ENCODE measurements at regions not wholly inside any gene's neighbourhood (a gene's known extent, or its start where the extent isn't known, plus 50 kb on each side); places are given as distances from the start of the nearest gene placed in this dataset.

DNA sequence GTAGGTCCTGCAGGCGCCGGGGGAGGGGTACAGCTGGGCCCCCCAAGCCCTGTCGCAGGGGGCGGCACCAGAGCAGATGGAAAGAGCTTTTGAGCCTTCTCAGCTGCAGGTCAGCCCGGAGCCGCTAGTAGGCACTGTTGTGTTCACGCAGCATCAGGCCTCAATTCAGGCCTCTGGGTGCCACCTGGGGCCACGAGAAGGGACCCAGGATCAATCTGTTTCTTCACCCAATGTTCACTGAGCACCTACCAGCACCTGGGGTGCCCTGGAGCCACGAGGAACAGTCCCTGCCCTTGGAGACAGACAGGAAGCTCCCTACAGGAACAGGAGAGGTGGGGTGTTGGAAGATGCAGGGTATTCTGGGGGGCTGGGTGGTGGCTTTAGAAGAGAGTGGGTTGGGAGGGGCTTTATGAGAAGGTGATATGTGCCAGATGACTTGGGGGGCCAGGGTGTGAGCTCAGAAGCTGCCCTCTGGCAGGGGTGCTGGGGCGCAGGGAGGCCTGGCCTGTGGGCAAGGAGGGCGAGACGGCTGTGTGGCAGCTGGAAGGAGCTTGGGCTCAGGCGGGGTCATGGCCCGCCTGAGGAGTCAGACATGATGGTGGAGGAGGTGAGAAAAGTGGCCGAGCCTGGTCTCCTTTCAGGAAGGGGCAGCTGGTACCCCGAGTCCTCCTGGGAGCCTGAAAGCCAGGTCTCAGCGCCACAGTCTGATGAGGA is 121.9 kb upstream of the GSE1 start:
- no peak for ATAC-seq (replicated peaks)
- Mint-ChIP-seq H3K36me3 (ENCODE audit: low read depth) (no peaks in the 10 kb centered on the region), H3K4me1 (no peaks in the 10 kb centered on the region), H3K27me3 (no peaks in the 10 kb centered on the region), H3K27ac (peak overlapping the region; percentile 70), H3K4me3 (no peak overlapping the region), H3K9me3 (no peaks in the 10 kb centered on the region)

DNA sequence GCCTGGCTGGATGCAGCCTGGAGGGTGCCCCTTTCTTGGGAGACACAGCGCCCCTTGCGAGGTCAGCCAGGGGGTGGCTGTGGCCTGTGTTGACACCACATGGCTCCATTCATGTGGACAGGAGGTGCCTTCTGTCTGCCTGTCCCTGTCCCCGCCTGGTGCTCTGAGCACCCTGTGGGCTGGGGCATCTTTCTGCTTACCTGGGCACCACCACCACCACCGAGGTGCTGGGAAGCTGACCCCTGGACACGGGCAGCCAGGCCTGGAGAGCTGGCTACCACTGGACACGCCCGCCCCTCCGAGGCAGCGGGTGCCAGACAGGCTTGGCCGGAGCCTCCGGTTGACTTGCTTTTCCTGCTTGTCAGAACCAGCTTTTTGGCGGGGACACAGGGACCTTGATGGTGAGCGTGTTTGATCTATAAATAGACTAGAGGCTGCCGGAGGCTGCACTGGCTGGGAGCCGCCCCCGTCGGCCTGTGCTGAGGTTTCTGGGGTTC is 121.3 kb upstream of the GSE1 start:
- Mint-ChIP-seq H3K9me3 (no peaks in the 10 kb centered on the region), H3K27me3 (no peaks in the 10 kb centered on the region), H3K4me1 (no peaks in the 10 kb centered on the region), H3K4me3 (no peak overlapping the region), H3K36me3 (ENCODE audit: low read depth) (no peaks in the 10 kb centered on the region), H3K27ac (no peak overlapping the region)
- ATAC-seq (replicated peaks) = no peak

DNA sequence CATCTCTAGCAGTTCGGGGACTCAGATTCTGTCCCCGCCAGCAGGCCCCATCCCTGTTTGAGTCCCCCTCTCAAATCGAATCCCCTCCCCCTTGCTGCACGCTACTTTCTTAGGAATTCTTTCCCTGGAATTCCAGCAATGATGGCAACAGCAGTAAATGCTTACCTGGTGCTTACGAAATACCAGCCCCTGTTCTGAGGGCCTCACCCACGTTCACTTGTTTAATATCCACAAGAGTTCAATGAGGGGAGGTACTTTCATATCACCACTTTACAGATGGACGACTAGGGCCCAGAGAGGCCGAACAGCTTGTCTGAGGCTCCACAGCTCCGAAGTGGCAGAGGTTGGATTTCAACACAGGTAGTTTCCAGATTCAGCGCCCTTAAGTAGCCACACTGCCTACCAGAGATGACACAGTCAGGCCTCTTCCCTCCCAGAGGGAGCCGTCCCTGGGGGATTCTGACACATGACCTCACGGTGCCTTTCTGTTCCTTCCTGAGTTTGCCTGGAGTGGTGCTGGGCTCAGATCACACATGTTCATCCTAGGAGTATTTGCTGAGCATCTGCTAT is 120.7 kb upstream of the GSE1 start:
- no peaks in the 10 kb centered on the region for H3K9me3 Mint-ChIP-seq
- no peaks in the 10 kb centered on the region for H3K27me3 Mint-ChIP-seq
- H3K4me3 Mint-ChIP-seq = no peak overlapping the region
- H3K36me3 Mint-ChIP-seq (ENCODE audit: low read depth) = no peaks in the 10 kb centered on the region
- no peak overlapping the region for H3K27ac Mint-ChIP-seq
- H3K4me1 Mint-ChIP-seq = no peaks in the 10 kb centered on the region
- no peak for ATAC-seq (replicated peaks)

DNA sequence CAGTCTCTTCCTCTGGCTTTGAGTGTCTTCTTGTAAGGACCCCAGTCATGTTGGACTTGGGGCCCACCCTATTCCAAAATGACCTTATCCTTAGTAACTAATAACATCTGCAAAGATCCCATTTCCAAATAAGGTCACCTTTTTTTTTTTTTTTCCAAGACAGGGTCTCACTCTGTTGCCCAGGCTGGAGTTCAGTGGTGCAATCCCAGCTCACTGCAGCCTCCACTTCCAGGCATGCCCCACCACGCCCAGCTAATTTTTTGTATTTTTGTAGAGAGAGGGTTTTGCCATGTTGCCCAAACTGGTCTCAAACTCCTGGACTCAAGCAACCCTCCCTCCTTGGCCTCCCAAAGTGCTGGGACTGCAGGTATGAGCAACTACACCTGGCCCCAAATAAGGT is 118.8 kb upstream of the GSE1 start:
- no peak overlapping the region for H3K27ac Mint-ChIP-seq
- no peak for ATAC-seq (replicated peaks)
- no peaks in the 10 kb centered on the region for H3K27me3 Mint-ChIP-seq
- no peaks in the 10 kb centered on the region for H3K36me3 Mint-ChIP-seq (ENCODE audit: low read depth)
- H3K9me3 Mint-ChIP-seq = no peaks in the 10 kb centered on the region
- H3K4me1 Mint-ChIP-seq = no peaks in the 10 kb centered on the region
- H3K4me3 Mint-ChIP-seq = no peak overlapping the region

DNA sequence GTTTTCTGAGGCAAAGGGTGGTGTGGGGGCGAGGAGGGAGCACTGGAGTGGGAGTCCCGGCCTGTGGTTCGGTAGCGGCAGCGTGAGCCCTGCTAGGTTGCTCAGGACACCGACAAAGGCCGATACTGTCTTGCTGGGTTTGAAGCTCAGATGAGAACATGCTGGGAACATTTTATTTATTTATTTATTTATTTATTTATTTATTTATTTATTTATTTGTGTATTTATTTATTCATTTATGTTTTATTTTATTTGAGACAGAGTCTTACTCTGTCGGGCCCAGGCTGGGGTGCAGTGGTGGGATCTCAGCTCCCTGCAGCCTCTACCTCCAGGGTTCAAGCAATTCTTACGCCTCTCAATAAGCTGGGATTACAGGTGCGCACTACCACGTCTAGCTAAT is 117.9 kb upstream of the GSE1 start:
- Mint-ChIP-seq H3K27me3 (no peaks in the 10 kb centered on the region), H3K4me3 (no peak overlapping the region), H3K9me3 (no peaks in the 10 kb centered on the region), H3K4me1 (no peaks in the 10 kb centered on the region), H3K27ac (no peak overlapping the region), H3K36me3 (ENCODE audit: low read depth) (no peaks in the 10 kb centered on the region)
- ATAC-seq (replicated peaks) = no peak

DNA sequence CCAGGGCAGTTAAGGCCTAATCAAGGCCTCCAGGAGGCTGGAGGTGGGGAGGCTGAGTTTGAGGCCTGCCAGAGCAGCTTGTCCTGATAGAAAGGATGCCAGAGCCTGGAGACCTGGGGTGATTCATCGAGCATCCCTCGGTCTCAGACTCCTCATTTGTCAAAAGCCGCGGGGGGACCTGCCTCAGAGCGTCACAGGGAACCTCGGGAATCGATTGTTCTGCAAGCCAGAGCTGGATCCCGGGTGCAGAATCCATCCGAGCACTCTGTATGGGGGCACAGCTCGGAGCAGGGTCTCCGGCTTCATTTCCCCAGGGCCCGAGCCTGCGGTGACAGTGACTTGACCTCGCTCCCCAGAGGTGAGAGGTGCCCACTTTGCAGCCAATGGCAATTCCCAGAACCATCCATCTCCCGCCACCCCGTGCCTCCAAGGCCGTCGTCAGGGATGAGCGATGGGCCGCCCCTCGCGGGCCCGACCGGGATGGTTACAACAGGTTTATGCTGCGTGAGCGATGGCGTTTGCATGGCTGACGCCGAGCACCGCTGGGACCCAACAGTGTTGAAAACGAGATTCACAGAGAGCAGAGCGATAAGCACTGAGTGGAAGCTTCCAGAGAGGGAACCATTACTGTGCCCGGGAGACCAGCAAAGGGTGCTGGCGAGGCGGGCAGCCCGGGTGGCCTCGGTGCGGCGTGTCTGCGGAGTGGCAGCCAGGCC is 117.1 kb upstream of the GSE1 start:
- Mint-ChIP-seq H3K4me3 (no peak overlapping the region), H3K36me3 (ENCODE audit: low read depth) (no peaks in the 10 kb centered on the region), H3K4me1 (no peaks in the 10 kb centered on the region), H3K27ac (no peak overlapping the region), H3K27me3 (no peaks in the 10 kb centered on the region), H3K9me3 (no peaks in the 10 kb centered on the region)
- ATAC-seq (replicated peaks) = no peak

DNA sequence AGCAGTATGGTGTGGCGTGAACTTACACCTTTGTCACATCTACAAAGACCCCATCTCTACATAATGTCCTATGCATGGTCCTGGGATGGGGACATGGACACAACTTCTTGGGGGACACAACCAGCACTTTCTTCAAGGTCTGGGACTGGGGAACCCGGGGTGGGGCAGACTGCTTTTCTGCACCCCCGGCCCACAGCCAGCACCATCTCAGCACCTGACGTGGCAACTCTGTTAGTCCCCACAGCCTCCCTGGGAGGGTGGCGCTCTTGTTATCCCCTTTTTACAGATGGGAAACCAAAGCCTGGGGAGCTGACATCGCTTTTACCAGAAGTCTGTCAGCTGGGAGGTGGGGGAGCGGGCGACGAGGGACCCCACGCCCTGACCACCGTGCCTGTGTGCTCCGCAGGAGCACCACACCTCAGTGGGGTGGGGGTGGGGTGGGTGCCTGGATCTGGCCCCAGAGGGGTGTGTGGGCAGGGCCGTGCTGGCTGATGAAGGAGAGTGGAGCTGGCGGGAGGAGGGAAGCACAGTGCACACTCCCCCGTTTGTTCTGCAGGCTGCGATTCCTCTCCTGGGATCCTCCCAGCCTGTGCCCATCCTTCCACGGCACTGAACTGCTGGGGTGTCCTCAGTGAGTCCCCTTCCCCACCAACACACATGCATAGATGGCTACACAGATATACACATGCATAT is 115.4 kb upstream of the GSE1 start:
- H3K9me3 Mint-ChIP-seq = no peaks in the 10 kb centered on the region
- no peaks in the 10 kb centered on the region for H3K36me3 Mint-ChIP-seq (ENCODE audit: low read depth)
- no peak for ATAC-seq (replicated peaks)

DNA sequence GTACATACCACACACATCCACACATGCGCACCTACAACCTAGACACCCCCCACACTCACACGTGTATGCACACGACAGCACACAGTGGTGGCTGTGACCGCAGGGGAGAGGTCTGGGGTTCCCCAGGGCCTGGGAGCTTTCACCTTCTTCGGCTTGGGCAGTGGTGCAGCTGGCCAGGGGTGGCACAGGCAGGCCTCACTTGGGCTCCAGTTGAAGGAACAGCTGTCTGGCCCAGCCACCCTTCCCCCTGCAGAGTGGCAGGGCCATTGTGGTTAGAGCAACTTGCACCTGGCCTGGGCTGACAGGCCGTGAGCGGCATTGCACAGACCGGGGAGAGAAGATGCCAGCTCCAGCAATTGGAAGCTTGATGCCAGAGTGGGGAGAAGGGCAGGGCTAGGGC is 114.5 kb upstream of the GSE1 start:
- H3K36me3 Mint-ChIP-seq (ENCODE audit: low read depth) = no peaks in the 10 kb centered on the region
- no peak overlapping the region for H3K4me3 Mint-ChIP-seq
- no peaks in the 10 kb centered on the region for H3K27me3 Mint-ChIP-seq
- H3K4me1 Mint-ChIP-seq = no peaks in the 10 kb centered on the region
- H3K9me3 Mint-ChIP-seq = no peaks in the 10 kb centered on the region
- ATAC-seq (replicated peaks) = no peak
- H3K27ac Mint-ChIP-seq = no peak overlapping the region

More for the DNA sequence above, 115.4 kb upstream of the GSE1 start:
- Mint-ChIP-seq H3K27me3 (no peaks in the 10 kb centered on the region), H3K27ac (no peak overlapping the region), H3K4me3 (no peak overlapping the region), H3K4me1 (no peaks in the 10 kb centered on the region)

DNA sequence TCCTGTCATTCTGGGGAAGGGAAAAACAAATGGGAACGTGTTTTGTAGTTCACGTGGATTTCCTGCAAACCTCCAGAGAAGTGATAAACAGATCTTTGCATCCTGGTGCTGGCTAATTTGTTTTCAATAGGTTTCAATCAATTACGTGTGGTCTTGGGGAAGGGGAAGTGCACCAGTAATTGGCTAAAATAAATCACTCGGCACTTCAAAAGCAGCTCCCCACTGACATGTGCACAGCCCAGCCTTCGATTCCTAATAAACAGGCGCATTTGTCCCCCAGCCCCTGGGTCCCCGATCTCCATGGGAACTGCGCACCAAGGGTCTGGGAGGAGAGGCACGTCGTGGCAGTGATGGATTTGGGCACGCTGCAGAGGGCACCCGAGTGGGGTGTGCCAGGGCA is 112.9 kb upstream of the GSE1 start:
- Mint-ChIP-seq H3K4me3 (no peak overlapping the region), H3K27me3 (no peaks in the 10 kb centered on the region), H3K27ac (no peak overlapping the region), H3K9me3 (no peaks in the 10 kb centered on the region), H3K4me1 (no peaks in the 10 kb centered on the region), H3K36me3 (ENCODE audit: low read depth) (no peaks in the 10 kb centered on the region)
- ATAC-seq (replicated peaks) = no peak

DNA sequence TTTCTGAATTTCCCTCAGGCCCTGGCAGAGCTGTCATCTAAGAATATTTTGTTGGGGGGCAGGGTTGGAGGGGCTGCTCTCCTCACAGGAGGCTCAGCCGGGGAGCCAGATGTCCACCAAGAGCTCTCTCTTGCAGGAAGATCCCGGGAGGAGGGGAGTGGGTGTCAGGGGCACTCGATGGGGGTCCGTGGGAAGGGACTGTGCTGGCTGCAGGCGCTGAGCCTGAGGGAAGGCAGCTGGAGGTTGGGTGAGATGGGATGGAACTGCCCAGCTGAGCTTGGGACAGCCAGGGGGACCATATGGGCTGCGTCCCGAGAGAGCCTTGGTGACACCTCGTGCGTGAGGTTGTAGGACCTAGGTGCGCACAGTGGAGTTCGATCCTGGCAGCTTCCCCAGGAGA is 111.2 kb upstream of the GSE1 start:
- no peak for ATAC-seq (replicated peaks)
- Mint-ChIP-seq H3K4me3 (no peak overlapping the region), H3K27me3 (no peaks in the 10 kb centered on the region), H3K9me3 (no peaks in the 10 kb centered on the region), H3K27ac (no peak overlapping the region), H3K36me3 (ENCODE audit: low read depth) (no peaks in the 10 kb centered on the region), H3K4me1 (no peaks in the 10 kb centered on the region)

DNA sequence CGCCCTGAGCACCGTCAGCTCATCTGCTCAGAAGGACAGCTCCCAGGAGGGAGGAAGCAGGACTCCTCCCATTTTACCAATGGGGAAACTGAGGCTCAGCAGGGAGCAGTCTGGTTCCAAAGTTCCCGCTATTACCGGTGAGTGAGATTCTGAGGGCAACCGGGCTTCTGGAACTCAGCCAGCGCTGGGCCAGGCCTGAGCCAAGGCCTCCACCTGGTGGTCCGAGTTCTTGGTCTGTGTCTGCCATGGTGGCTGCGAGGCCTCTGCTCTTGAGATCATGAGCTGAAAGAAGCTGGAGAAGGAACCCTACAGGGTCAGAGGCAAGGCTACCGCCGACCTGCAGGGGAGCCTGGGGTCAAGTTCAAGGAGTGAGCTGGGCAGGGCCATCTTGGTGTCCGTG is 110.8 kb upstream of the GSE1 start:
- Mint-ChIP-seq H3K27ac (no peak overlapping the region), H3K27me3 (no peaks in the 10 kb centered on the region), H3K9me3 (no peaks in the 10 kb centered on the region), H3K4me1 (no peaks in the 10 kb centered on the region), H3K4me3 (no peak overlapping the region), H3K36me3 (ENCODE audit: low read depth) (no peaks in the 10 kb centered on the region)
- ATAC-seq (replicated peaks) = no peak

DNA sequence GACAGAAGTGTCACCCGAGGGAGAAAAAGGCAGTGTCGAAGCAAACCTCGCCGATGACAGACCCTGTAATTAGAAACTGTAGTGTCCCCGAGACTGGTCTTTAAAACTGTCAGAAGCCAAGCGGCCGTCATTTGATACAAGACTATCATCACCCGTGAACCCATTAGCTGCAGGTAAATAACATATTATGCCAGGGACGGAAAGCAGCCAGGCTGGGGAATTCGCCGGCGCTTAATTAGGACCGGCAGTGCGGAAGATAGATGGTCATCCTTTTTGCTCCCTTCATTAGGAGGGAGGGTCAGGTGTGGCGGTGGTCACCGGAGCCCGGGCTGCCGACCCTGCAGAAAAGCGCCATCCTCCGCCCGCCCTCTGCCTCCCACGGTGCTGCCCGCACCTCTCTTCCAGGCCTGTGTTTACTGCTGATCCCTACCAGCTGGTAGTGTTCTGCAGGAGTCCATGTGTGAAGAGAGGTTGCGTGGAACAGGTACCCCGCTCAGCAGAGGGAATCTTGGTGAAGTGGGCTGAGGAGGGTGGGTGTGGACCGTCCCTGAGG is 109.4 kb upstream of the GSE1 start:
- no peak for ATAC-seq (replicated peaks)
- H3K27me3 Mint-ChIP-seq = no peaks in the 10 kb centered on the region
- H3K4me3 Mint-ChIP-seq = no peak overlapping the region
- H3K27ac Mint-ChIP-seq = no peak overlapping the region
- no peaks in the 10 kb centered on the region for H3K4me1 Mint-ChIP-seq
- no peaks in the 10 kb centered on the region for H3K9me3 Mint-ChIP-seq
- no peaks in the 10 kb centered on the region for H3K36me3 Mint-ChIP-seq (ENCODE audit: low read depth)

DNA sequence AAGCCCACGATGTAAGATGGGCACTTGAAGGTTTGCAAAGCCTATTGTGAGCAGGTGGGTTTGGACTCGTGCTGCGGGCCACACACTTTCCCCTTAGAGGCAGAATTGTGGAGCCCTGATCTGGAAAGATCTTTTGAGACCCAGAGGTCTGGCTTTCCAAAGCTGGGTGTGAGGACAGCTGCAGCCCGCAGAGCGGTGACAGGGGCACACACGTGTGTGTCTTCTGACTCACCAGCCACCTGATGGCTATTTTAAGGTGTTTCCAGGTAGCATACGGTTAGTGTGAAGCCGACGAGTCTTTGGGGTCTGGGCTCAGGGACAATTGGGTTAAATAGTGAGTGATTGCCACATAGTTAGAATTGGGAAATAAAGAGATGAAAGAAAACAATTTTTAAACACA is 108.9 kb upstream of the GSE1 start:
- H3K9me3 Mint-ChIP-seq = no peaks in the 10 kb centered on the region
- H3K27me3 Mint-ChIP-seq = no peaks in the 10 kb centered on the region
- H3K36me3 Mint-ChIP-seq (ENCODE audit: low read depth) = no peaks in the 10 kb centered on the region
- H3K4me1 Mint-ChIP-seq = no peaks in the 10 kb centered on the region
- no peak overlapping the region for H3K27ac Mint-ChIP-seq
- no peak overlapping the region for H3K4me3 Mint-ChIP-seq
- ATAC-seq (replicated peaks) = no peak

DNA sequence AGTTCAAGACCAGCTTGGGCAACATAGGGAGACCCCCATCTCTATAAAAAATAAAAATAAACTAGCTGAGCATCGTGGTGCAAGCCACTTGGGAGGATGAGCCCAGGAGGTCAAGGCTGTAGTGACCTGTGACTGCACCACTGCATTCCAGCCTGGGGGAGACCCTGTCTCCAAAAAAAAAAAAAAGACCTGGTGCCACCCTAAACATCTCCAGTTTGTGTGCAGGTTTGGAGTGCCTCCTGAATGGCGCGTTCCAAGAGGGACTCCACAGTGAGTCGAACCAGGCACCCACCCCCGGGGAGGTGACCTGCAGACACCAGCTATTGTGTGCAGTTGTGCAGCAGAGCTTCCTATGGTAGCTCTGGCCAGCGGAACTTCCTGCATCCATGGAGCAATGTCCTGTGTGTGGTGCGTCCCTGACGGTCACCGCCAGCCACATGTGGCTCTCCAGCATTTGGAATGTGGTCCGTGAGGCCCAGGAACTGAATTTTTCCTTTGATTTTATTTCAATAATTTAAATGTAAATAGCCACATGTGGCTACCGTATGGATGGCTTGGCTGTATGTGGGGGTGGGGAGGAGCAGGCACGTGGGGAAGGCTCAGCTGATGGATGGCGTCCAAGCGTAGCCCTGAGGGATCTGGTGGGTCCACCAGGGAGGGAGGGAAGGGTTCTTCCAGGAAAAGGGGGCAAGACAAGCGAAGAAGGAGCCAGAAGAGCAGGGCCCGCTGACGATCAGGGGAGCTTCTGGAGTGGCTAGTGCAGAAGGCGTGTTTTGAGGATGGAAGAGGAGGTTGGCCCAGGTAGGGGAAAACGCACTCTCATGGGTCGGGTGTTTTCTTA is 107.1 kb upstream of the GSE1 start:
- no peaks in the 10 kb centered on the region for H3K9me3 Mint-ChIP-seq
- H3K4me1 Mint-ChIP-seq = no peaks in the 10 kb centered on the region
- no peak overlapping the region for H3K4me3 Mint-ChIP-seq
- H3K27me3 Mint-ChIP-seq = no peaks in the 10 kb centered on the region
- no peak overlapping the region for H3K27ac Mint-ChIP-seq
- no peaks in the 10 kb centered on the region for H3K36me3 Mint-ChIP-seq (ENCODE audit: low read depth)
- ATAC-seq (replicated peaks) = no peak
